NCI-H446 (cell line): ENCODE measurements at regions not wholly inside any gene's neighbourhood (a gene's known extent, or its start where the extent isn't known, plus 50 kb on each side); places are given as distances from the start of the nearest gene placed in this dataset.

ENCODE experiments used
- DNase-seq, 2 experiments: peaks; one replicate each; lab custom pipeline; 2025; lab: John Stamatoyannopoulos, UW

DNA sequence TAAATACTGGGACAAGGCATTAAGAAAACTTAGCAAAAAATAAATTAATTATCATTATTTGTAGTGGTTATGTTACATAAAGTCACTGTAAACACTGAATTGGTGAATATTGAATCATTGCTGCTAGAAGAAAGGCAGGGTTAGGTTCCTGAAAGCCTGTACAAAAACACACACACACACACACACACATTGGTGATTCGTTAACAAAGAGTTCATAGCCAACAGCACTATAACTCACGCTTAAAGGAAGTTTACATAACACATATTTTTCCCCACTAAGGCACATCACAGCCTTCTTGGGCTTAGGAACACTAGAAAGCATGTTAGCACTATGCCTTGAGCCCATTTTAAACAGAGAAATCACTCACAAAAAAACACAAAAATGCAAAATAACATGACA, 690.0 kb upstream of the PIK3C3 start:
- no peak for DNase-seq

DNA sequence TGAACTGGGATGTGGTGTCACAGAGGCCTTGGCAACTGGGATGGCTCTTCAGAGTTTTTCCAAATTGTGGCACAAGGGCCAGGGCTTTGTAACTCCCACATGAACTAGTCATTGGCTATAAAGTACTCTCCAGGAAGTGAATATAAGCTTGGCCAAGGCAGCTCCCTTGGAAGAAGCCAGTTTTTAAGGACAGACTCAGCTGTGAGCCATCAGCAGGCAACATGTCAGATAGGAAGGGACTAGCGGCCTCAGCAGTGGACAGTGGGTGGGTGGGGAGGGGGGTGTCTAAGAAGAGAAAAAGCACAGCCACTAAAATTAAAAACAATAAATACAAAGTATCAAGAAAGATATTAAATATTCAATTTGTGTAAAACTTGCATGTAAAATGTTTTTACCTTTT, 691.1 kb upstream of the PIK3C3 start:
- DNase-seq: no peak

DNA sequence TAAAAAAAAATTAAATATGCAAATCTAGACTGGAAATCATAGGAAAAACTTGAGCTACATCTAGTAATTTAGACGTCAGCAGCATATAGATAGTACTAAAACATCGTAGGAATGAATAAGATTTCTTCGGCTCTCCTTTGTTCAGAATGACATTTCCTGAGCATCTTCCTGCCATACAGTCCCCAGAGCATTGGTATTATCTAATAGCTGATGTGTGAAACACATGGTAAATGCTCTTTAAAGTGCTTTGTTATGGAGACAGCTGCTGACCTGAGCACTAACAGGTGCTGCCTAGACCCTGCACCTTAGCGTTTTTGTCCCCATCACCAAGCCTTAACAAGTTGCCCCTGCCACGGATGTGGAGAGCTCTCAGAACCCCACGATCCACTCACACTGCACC, 692.3 kb upstream of the PIK3C3 start:
- DNase-seq: no peak

DNA sequence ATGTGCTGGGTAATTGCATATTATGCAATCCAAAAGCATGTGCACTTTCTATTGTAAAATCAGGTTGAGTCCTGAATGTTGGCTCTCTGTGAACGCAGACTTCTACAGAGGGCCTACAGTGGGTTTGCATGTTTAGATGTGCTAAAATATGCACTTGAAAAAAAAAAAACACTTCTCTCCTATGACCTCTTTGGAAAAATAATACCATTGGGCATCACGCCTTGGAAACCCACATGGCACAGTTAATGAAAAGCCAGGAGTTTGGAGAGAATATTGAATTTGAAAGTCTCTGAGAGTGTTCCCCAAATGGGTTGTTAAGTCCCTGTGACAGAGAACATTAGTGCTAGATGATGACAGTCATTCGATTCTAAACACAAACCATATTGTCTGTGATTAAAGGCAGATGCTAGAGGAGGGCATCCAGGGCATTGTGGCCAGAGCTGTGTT, 710.4 kb upstream of the PIK3C3 start:
- no peak for DNase-seq

DNA sequence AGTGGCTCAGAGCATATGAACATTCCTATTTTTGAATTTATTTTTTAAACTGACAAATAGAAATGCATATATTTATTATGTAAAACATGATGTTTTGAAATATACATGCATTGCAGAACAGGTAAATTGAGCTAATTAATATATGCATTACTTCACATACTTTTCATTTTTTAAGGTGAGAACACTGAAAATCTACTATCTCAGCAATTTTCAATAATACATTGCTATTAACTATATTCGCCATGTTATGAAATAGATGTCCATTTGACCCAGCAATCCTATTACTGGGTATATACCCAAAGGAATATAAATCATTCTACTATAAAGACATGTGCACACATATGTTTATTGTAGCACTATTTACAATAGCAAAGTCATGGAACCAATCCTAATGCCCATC, 717.7 kb upstream of the PIK3C3 start:
- no peak for DNase-seq

DNA sequence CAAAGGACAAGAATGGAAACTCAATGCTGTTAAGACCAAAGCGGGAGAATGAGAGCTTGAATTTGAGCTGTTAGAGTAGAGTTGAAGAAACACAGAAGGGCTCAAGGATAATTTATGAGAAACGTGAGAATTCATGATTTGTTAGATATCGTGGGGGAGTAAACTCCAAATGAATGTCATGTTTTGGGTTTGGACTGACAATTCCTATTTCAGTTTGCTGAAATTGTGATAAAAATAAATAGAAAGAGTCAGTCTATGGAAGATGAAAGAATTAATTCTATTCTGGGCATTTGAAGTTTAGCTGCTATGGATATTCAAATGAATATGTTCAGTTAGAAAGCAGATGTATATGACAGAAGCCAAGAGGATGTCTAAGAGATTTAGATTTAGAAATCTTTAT, 723.4 kb upstream of the PIK3C3 start:
- no peak for DNase-seq

DNA sequence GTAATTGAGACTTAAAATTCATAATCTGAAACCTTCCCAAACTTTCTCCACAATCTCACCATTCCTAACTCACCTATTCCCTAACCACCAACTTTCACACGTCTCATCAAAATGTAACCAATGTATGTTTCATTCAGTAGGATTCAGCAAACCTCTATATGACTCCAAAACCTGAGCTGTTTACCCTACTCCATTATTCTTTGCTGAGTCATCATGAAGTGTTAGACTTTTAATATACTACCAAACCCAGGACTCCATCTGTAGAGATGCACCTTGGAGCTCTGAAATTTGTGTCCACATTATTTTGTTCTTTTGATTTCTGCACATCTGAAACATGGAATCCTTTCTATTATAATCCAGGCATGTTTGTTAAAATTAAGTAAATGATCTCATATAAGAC, 727.0 kb upstream of the PIK3C3 start:
- DNase-seq: no peak

DNA sequence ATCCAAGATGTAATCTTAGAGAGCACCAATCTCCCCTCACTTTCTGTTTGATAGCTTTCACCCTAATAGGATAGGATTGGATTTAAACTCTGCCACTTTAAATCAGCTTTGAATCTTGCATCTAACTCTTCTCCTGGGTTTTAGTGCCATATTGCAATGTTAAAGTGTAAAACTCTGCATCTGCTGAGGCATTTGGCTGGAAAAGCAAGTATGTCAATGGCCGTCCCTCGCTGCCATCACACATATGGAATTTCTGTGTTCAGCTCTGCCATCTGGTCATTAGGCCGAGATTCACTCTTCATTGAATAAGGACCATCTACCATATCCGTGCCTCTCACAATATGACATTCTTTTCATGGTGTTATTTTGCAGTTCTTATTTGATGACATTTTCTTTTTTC, 728.1 kb upstream of the PIK3C3 start:
- peak; percentile 9 to 61 for DNase-seq

DNA sequence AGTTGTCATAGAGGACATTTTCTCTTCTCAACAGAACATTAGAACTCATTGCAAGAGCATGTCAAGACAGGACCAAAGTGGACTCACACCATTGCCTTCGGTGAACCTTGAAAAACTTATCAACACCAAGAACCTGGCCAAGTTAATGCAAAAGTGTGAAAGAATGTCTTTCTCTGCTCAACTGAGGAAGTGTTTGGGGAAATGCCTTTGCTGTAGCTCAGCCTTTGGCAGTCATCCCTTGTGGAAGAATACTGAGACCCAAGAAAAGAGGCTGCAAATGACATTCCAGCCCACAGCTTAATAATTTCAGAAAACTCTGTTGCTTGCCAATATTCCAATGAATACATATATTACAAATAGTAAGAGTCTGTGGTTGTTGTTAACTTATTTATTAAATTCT, 728.8 kb upstream of the PIK3C3 start:
- DNase-seq: peak in 1 of 2 experiments; percentile 2

DNA sequence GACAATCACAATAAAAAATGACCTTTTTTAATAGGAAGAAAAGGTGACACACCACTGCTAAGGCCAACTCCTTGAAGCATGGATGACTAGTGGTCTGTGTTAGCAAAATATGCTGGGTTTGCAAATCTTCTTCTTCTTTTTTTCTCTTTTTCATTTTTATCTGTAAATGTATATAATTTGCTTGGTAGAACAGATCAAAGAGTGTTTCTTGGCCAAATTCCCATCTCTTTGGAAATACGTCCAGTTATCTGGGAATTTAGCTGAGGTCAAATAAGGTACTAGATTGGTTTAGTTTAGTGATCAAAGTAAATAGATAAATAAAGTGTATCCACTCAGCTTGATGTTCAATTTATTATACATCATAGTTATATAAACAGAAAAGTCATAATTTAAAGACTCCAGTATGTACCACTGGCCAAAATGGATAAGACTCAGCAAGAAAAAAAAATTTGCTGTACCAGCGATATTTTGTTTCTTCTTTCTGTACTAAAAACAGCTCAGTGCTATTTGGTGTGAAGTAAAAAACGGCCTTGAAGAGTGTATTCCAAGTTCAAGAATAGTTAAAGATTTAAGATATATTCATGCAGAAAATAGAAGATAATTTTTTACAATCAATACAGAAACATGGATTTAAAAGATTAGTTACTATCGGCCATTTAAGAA, 738.6 kb upstream of the PIK3C3 start:
- no peak for DNase-seq

DNA sequence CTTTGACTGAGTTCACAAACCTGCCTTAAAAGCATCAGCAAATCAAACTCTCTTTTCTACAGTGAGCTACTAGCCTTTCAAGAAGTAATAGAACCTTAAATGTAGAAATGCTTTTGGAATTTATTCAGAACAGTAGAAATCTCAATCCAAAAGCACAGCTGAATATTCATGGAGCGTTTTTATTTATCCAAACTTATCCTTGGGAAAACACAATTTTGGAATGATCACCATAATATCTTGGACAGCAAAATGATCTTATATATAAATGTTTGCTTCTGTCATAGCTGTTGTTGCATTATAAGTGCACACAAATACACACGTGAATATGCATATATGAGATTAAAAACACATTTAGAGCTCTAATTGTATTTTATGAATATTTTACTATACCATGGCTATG, 747.3 kb upstream of the PIK3C3 start:
- DNase-seq: no peak

DNA sequence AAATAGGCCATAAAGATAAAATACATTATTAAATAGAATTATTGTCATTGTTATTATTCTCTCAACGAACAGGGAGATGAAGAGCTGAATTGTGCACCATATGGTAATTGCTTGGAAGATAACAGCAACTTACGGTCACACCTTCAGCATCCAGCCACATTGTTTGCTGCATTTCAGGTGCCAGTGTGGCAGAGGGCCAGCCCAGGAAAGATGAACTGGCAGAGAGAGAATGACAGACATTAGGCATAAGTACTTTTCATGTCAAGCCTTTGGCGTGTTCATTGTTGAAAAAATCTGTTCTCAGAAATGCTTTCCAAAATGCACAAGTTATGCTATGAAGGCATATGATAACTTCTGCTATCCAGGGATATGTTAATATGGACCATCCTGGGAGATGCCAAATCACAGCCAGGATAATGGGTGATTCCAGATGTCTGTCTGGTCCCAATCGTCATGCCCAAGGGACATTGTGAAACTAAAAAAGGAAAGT, 748.6 kb upstream of the PIK3C3 start:
- peak in 1 of 2 experiments; percentile 5 for DNase-seq

DNA sequence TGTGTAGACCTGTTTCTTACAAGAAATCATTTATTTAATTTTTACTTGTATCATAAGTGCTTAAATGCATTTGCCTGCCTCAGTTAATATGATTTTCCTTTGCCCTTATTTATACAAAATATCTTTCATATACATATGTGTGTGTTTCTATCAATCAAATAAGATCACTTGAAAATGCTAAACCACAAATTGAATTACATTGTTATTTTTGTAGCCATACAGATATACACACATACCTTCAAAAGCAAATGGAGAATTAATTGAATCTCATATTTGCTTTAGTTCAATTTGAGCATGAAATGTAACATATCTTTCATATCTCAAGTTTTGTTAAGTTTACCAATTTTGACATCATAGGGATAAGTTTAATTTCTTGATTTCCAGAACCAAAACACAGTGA, 755.8 kb upstream of the PIK3C3 start:
- no peak for DNase-seq

DNA sequence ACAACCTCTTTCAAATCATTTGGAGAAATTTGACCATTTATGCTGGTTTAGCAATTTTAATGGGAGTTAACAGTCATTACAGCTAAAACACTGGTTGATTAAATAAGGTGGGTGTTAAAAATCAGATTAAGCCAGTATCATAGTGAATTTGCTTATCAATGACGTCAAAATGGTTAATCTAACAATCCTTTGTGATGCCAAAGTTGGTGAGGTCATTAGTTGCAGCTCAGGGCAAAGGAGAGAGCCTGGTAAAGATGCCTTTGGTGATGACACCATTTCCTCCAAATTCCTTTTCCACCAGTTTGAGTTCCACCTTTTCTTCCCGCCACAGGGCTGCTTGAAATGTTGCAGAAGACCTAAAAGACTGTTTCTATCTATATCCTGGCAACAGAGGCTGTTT, 757.1 kb upstream of the PIK3C3 start:
- no peak for DNase-seq

DNA sequence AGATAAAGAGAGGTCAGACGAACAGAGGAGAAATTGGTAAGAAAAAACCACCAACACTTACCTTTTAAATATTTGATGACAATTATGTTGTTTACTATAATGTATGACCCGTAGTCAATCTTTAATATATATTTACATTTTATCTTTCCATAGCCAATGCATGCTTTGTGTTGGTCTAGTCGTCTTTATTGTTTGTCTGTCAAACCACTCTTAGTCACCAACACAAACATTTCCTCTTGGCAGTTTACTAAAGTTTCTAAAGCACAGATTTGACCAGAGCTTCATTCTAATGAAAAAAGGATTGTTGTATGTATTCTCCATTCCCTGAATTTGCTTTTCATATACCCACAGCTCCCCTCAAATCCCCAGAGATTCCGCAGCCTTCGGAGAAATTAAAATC, 784.7 kb upstream of the PIK3C3 start:
- no peak for DNase-seq

DNA sequence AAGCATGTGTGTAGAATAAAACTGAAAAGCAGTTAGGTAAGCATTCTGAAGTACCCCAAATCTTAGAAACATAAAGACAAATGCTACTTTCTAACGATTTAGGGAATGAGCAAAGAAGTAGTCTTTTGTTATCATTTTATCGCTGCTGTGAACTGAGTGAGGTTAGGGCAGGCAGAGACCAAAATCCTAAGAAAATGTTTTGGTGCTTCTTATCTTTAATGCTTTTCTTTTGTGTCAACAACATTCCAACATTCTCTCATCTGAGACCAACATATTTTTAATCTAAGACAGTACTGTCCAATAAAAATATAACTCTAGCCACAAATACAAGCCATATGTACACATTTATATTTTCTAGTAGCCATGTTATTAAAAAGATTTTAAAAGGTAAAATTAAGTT, 789.4 kb upstream of the PIK3C3 start:
- no peak for DNase-seq

DNA sequence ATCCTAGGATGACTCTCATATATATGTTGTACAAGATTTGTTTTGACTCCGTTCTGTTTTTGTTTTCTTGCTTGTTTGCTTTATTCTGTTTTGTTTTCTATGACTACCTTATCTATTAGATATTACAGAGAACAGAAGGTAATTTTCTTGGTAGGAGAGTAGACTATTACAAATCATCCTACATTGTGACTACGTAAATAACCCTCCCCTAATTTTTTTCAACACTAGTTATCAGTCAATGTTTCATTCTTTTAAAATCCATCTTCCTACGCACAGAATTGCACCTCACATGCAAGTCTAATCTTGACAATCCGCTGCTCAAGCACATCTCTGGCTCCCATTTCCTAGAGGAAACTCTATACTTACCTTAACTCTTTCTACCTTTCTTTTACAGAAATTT, 792.3 kb upstream of the PIK3C3 start:
- DNase-seq: no peak

DNA sequence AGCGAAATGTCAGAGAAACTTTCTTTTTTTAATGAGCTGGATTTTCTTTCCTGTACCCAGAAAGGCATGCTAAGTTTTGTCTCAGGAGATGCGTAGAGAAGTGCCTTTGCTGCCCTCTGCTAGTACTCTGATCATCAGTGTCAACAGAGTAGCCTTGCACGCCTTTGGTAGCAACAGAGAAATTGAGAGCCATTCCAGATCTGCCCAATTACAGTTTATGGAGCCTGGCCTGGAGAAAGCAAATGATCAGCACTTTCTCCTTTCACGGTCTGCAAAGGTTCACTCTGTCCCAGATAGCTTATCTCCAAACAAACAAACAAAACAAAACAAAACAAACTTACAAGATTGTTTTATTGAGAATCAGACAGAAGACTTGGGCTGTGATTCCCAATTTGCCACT, 792.8 kb upstream of the PIK3C3 start:
- no peak for DNase-seq

DNA sequence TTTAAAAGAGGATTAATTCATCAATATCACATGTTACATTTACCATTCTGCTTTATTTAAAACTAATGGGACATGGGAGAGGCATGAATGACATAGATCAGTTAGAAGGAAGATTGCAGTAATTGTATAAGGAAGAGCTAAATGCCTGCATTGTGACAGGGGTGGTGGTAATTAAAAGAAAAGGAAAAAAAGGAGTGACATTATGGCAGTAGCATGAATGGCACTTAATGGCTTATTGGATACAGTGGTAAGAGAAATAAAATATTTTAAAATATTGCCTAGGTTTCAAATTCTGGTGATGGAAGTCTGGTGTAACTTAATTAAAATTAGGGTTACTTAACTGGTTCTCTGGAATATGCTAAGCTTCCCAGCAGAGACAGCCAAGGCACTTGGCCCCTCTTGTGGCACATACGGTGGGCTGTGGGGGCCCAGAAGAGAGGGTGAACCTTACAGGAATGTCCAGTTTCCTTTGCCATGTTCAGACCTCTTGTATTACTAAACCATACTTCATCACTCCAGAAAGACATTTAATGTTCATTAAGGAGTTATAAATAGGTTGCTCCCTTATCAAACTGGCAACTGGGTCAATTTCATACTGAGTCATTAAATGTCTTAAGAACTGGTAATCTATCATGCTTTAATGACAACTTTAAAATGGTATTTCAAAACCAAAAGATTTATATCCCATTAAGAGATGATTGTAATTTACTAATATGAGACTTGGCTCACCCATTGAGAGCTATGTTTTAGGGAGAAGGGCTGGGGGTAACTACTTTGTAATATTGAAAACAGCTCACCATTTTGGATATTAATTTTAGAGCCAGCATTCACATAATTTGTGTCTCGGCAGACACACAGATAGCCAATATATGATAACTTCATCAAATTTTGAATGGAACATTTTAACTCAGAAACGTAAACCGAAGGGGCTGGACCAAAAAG, 798.9 kb upstream of the PIK3C3 start:
- no peak for DNase-seq

DNA sequence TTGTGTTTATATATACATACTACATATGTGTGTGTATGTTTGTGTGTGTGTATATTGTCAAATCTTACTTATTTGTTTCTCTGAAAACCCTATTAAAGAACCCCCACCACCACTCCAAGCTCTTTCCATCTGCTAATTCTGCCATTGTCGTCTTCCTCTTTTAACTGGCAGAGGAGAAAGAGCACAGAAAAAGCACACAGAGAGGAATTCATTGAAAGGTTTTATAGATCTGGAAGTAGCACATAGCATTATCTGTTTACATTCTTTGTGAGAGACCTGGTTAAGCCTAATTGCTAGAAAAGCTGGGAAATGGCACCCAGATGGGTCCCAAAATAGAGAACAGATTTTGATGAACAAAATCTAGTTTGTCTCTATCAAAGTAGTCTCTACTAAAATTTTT, 800.0 kb upstream of the PIK3C3 start:
- DNase-seq: no peak

DNA sequence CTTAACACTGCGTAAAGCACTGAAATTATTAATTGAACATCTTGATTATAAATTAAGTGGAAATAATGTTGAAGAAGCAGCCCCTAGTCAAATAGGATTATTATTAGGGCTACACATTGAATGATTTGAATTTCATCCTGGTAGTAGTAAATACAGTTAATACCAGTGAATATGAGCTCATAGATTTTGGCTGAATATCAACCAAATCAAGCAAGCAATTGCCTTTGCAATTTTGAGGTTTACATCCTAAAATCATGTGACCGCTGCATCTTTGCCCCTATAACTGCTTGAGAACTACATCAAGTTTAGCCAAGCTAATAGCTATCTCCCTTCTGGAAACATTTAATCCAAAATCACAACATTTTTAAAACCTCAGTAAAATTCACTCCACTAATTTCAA, 801.2 kb upstream of the PIK3C3 start:
- DNase-seq: no peak

DNA sequence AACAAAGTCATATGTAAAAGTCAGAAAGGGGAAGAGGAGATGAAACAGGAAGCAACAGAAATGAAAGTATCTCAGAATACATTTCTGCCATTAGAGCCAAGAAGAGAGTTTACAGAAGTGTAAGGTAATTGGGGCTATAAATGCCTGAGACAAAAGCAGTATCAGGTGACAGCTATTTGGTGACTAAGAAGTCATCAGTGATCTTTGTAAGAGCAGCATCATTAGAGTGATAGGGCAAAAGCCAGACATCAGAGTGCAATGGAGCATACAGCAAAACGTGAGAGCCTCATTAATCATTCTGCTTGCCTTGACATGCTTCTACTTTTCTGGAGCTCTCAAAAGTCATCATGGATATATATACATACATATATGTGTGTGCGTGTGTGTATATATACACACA, 804.7 kb upstream of the PIK3C3 start:
- DNase-seq: no peak

DNA sequence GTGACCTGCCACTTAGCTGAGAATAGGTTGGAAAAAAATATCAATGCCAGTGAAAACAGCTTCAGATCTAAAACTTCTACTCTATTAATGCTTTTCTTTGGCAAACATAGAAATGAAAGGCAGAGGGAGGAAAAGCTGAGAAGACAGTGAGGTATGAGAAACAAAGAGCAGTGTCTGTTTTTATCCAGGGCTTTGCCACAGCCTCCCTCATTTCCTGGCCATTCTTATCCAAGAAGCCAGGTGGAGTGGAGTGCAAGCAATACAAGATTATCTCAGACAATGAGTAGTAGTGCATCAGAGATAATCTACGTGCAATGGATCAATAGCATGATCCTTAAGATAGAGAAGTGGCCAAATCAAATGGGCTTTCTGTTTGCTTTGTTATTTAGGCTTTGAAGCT, 808.7 kb upstream of the PIK3C3 start:
- no peak for DNase-seq
